ENCODE measurements at regions not wholly inside any gene's neighbourhood (a gene's known extent, or its start where the extent isn't known, plus 50 kb on each side); places are given as distances from the start of the nearest gene placed in this dataset.
A peak's percentile ranks its signal among the peaks of the same experiment; 100 is the strongest.

DNA sequence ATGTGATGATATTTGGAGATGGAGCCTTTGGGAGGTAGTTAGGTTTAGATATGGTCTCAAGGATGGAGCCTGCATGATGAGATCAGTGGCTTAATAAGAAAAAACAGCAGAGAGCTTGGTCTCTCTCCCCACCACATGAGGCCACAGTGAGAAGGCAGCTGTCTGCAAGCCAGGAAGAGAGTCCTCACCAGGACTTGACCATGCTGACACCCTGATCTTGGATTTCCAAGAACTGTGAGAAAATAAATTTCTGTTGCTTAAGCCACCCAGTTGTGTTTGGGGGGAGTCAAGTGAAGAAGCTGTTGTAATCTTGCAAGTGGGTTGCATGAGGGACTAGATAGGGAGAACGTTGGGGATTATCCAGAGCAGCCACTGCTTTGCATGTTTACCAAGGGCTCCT, 62.3 kb upstream of the TNFAIP8L3 start:
- no peak for ATAC-seq (ENCODE audit: low FRiP score in 2 of 2)

DNA sequence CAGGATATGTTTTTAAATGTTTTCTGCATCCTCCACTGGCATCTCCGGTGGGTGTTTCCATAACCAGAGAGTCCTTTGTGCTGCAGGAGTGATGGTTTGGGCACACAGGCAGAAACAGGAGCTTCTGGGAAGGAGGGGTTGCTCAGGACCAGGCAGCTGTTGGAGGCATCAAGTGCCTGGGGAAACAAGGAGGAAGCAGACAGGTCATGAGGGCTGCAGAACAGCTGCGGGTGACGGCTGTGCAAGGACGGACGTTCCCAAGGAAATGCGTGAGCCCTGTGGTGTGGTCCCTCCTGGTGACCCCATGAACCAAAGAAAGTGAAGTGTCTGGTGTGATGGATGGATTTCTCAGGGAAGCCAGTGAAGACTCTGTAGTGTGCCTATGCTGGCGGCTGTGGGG, 61.2 kb upstream of the TNFAIP8L3 start:
- Histone ChIP-seq H3K4me3 (no peak overlapping the region), H3K9me3 (no peaks in the 10 kb centered on the region), H3K27me3 (no peaks in the 10 kb centered on the region), H3K27ac (no peak overlapping the region), H3K4me1 (no peaks in the 10 kb centered on the region), H3K36me3 (no peaks in the 10 kb centered on the region)
- peak in 1 of 2 donors; percentile 27 for DNase-seq
- TF ChIP-seq, protein P1, sequence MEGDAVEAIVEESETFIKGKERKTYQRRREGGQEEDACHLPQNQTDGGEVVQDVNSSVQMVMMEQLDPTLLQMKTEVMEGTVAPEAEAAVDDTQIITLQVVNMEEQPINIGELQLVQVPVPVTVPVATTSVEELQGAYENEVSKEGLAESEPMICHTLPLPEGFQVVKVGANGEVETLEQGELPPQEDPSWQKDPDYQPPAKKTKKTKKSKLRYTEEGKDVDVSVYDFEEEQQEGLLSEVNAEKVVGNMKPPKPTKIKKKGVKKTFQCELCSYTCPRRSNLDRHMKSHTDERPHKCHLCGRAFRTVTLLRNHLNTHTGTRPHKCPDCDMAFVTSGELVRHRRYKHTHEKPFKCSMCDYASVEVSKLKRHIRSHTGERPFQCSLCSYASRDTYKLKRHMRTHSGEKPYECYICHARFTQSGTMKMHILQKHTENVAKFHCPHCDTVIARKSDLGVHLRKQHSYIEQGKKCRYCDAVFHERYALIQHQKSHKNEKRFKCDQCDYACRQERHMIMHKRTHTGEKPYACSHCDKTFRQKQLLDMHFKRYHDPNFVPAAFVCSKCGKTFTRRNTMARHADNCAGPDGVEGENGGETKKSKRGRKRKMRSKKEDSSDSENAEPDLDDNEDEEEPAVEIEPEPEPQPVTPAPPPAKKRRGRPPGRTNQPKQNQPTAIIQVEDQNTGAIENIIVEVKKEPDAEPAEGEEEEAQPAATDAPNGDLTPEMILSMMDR (IDR thresholded peaks at IDR 0.05) = no peak
- TF ChIP-seq EP300 (IDR thresholded peaks at IDR 0.05) (no peak), POLR2AphosphoS5 (IDR thresholded peaks at IDR 0.05) (no peak), POLR2A (IDR thresholded peaks at IDR 0.05) (no peak)
- no peak for ATAC-seq (ENCODE audit: low FRiP score in 2 of 2)
- 45 to 48% methylated on average over 7 of the region's 7 CpGs for WGBS, 2 donors

More for the DNA sequence above, 62.3 kb upstream of the TNFAIP8L3 start:
- H3K36me3 ChIP-seq = no peaks in the 10 kb centered on the region
- no peaks in the 10 kb centered on the region for H3K27me3 ChIP-seq
- no peak overlapping the region for H3K4me3 ChIP-seq
- no peak overlapping the region for H3K27ac ChIP-seq
- TF ChIP-seq EP300 (IDR thresholded peaks at IDR 0.05) = no peak
- TF ChIP-seq POLR2AphosphoS5 (IDR thresholded peaks at IDR 0.05) = no peak
- TF ChIP-seq, protein P1 (IDR thresholded peaks at IDR 0.05) = no peak
- no peak for TF ChIP-seq POLR2A (IDR thresholded peaks at IDR 0.05)
- no peaks in the 10 kb centered on the region for H3K9me3 ChIP-seq
- H3K4me1 ChIP-seq = no peaks in the 10 kb centered on the region
- WGBS, 2 donors = 63 to 94% methylated on average over 1 of the region's 1 CpG
- DNase-seq = no peak

DNA sequence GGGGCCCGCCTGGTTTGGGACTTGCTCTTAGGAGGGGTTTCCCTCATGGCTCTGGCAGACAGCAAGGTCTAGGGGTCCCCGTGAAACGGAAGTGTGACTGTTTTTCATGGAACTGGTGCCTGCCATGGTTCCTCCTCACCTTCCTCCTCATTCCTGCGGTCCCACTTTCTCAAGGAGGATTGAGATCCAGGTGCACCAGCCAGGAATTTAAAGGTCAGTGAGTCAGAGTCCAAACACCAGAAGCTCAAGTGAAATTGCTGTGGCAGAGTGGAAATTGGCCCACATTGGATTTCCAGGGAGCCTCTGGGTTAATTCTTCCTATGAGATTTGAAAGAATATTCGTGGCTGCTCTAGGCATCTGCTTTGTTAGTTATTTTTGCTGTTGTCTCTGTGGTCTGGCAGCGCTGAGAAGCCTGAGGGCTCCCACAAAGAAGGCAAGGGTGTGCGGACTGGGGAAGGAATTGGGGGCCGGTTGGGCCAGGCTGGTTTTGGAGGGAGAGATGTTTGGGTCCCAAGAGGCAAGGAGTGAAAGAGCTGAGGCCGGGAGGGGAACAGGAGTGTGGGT, 60.4 kb upstream of the TNFAIP8L3 start:
- no peak for ATAC-seq (ENCODE audit: low FRiP score in 2 of 2)
- TF ChIP-seq, protein P1 (IDR thresholded peaks at IDR 0.05) = no peak
- TF ChIP-seq POLR2A (IDR thresholded peaks at IDR 0.05) (no peak), POLR2AphosphoS5 (IDR thresholded peaks at IDR 0.05) (no peak)

More for the DNA sequence above, 60.4 kb upstream of the TNFAIP8L3 start:
- DNase-seq = no peak
- Histone ChIP-seq H3K4me1 (no peaks in the 10 kb centered on the region), H3K4me3 (no peak overlapping the region), H3K27me3 (no peaks in the 10 kb centered on the region), H3K9me3 (no peaks in the 10 kb centered on the region), H3K36me3 (no peaks in the 10 kb centered on the region), H3K27ac (no peak overlapping the region)
- 81 to 82% methylated on average over 9 of the region's 9 CpGs for WGBS, 2 donors

All from upper lobe of left lung (tissue), 6 donors.